Activated CD4-positive, alpha-beta T cell treated with anti-CD3 and anti-CD28 coated beads, Interleukin-2, Interleukin-6, amounts not matched to agents 100 ng/mL and 50 ng/mL, durations not matched to agents 16 hours and 8 hours (primary cell): ENCODE measurements at regions not wholly inside any gene's neighbourhood (a gene's known extent, or its start where the extent isn't known, plus 50 kb on each side); places are given as distances from the start of the nearest gene placed in this dataset.
A peak's percentile ranks its signal among the peaks of the same experiment; 100 is the strongest.

Experiments used
- DNase-seq: peaks from one replicate; pipeline ENCODE4 v3.0.0-alpha.2; 2020

DNA sequence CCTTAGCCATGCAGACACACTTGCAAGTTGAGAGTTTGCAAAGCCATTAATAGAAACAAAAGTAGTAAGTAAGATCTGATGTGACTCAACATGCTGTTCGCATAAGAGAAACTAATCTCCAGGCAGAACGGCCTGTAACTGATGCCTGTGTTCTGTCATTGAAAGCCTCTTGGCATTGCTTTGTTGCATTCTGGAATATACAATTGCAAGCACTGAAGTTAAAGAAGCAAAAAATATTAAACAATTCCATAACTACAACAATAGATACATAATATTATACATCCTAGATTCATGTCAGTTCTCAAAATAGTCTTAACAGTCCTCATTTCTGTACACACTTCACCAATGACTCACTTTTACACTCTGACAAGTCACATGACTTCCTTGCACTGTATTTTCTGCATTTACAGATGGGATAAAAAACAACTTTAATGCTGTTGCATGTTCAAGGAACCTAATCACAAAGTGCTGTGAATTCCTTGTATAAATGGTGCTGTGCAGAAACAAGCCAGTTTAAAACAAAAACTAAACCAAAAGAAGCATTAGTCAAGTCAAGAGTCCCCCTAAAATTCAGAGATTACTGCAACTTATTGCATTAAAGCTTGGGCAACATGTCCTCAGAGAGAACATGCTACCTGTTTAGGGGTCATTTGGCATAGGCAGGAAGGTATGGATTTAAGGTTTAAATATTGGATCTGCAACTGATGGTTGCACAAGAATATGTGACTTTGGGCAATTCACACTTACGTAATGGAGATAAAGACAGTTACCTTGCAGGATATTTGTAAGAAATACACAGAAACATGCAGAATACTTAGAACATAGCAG is 79.5 kb upstream of the SERP2 start:
- peak; percentile 43 for DNase-seq

DNA sequence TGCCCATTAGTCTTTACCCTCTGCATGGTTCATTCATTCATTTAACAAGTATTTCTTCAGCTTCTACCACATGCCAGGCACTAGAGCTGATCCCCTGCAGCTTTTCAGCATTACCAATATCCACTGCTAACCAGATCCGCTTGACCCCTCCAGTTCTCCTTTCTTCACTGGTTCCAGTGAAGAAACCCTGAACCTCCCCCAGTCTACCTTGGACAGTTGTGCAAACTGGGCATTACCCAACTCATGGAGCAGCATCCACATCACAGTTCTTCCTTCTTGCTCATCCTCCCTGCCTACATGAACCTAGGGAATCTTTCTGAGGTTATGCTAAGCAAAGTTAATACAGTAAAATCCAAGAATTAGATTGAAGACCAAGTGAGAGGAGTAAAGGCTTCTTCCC is 78.7 kb upstream of the SERP2 start:
- no peak for DNase-seq

DNA sequence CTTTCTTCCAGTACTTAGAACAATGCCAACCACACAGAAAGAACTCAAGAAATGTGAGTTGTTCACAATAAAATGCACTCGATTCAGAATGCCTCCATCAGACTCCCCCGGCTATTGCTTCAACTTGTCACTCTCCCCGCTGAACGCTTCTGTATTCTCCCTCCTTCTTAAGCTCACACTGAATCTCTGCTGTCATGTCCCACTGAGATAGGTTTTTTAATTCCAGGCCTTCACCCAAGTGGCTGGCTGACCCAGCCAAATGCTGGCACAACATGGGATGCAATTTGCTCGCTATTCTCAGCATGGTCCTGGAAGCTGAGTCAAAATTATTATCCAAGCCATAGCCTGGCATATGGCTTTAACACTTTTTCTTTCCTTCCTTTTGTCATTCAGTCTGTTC is 76.8 kb upstream of the SERP2 start:
- DNase-seq: no peak

DNA sequence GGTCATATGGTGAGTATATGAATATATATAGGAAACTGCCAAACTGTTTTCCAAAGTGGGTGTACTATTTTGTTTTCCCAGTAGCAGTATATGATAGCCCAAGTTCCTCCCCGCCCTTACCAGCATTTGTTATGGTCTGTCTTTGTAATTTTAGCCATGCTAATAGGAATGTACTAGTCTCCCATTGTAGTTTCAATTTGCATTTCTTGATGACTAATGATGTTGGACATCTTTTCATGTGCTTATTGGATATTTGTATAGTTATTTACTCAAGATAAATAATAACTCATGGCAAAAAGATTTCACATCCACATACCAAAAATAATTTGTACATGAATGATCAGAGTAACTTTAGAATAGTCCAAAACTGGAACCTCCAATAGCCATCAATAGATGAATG is 75.3 kb upstream of the SERP2 start:
- no peak for DNase-seq

DNA sequence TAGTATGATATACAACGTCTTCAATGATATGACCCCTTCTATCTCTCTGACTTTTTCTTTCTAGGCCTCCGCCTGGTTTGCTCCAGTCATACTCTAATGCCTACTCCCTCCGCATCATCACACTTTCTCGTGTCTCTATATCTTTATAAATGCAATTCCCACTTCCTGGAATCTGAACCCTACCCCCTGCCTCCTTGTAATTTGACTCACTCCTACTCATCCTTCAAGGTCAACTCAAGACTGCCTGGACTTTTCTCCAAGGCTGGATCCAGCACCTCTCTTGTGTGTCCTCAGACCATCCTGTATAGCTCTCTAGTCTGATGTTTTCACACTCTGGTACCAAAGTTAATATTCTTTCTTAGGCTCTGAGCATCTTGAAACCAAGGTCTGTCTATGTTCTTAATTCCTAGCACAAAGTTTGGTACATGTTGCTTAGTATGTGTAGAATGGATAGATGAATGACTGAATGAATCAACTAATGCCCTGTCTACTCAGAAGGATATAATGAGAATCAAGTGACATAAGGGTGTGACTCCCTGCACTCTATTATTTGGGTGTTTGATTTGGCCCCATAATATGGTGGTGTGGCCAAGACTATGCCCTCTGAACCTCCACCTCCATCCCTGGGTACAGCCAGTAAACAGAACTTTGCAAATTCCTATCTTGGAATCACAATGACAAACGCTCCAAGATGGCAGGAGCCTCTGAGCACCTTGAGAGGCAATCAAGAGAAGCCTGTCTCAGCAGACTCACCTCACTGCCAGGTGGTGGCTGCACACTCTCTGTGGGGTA is 74.3 kb upstream of the SERP2 start:
- no peak for DNase-seq

DNA sequence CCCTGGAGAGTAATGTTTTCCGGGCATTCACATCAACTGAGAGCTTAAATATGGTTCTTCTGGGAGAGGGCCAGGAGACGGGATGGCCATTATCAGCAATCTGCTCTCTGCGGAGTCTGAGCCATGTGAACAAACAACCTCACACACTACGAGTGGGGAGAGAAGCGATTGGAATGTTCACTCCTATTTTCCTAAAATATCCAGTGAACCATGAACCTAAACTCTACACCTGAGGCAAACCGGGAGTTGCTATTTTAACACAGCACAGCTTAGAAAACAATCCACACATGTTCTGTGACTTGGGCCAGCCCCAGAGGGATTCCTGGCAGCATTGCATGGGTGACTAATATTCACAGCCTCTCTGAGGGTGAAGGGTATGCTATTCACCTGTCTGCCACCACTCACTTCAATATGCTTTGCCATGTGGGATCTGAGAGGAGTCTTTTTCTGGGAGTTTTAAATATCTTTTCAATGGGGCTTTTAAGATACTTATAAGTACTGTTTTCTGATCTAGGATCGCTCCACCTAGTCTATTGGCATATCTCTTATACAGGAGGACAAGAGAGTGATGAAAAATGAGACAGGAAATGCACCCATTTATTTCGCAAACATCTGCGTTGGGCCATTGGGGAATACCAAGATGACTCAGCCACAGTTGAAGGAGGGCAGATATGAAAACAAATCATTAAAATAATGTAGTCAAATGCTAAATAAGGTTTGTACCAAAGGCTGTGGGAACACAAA is 72.6 kb upstream of the SERP2 start:
- peak; percentile 77 for DNase-seq

DNA sequence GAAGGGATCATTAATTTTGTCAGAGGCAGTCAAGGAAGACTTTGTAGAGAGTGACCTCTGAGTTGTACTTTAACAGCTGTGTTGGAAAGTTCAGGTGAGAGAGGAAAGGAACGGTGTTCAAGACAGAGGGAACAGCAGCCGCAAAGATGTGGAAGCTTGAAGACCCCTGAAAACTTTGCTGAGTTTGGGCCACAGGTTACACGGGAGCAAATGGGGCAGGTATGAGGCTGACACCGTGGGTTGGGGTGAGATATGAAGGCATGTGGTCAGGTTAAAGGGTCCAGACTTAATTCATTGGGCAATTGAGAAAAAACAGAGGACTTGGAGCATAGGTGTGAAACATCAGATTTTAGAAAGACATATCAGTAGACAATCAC is 72.0 kb upstream of the SERP2 start:
- no peak for DNase-seq

DNA sequence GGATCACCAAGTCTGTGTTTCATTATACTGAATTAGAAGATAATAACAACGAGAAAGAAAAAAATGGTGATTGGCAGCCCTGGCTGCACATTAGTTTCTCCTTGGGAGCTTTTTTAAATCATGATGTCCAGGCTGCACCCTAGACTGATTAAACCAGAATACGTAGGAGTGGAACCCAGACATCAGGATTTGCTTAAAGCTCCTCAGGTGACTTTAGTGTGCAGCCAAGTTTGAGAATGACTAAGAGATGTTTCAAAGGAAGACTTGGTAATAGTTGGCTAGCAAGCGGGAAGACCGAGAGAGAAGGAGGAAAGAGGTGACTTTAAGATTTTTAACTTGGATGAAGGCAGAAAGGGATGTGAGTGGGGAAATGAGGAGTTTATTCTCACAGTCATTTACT is 71.4 kb upstream of the SERP2 start:
- DNase-seq: no peak

DNA sequence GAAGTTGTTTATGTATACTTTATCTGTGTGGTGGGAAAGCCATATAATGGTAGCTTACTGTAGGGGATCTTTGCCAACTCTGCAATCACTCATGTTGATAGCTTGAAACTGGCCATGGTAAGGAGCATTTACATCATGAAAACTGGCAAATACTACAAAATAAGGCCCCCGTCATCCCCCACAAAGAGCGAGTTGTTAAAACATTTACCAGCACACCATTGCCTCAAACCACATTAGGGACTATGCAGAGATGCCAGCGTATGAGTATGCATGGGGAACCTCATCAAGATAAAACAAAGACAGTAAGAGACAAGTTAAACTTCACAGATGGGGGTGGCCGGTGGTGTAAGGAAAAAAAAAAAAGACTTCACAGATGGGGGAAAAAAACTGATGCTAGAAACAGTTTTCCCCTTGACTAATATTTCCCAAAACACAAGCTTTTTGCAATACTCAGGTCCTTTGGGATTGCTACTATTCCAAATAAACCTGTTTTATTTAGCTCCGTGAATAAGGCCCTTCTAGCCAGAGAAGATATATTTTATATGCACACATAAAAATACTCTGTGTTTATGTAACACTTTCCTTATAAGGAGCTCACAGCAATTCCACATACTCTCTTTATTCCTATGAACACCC is 70.6 kb upstream of the SERP2 start:
- no peak for DNase-seq

DNA sequence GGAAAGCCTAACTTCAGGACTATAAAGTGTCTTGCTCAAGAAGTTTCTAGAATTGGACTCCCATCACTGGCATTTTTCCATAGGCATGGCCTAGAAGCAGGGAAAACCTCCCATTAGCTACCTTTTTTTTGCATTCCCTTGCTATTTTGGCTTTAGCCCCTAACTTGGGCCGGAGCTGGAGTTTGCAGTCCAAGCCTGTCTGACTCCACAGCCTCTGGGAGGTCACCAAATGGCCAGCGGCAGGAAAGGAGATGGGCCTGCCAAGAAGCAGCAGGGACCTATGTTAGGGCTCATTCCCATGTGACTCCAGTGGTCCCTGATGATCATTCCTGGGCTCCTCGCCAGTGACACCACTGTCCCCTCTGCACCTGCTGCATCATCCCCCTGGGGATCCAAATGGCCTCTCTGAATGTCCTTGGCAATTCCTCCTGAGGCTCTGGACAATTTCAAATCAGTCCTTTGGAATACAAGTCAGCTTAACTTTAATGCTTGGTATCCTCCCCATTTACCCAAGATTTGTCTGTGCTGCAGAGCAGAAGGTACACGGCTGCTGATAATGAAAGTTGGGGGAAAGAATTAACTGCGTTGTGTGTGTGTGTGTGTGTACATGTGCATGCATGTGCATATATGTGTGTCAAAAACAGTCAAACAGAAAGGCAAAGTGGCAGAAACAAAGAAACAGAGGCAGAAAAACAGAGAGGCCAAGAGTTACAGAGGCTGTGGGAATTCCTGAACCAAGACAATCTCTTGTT is 69.8 kb upstream of the SERP2 start:
- no peak for DNase-seq

DNA sequence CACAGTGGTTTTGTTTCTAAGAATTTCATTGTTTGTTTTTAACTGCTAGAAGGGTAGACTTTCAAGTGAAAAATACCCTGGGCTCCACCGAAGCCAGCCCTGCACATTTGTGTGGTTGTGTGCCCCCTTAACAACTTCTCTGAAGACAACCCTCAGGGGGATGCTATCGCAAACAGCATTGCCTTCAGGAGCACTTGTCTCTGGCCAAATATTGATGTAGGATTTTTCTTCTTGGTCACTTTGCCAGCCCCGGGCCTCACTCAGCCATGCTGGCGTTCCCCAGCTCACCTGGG is 69.2 kb upstream of the SERP2 start:
- DNase-seq: no peak

DNA sequence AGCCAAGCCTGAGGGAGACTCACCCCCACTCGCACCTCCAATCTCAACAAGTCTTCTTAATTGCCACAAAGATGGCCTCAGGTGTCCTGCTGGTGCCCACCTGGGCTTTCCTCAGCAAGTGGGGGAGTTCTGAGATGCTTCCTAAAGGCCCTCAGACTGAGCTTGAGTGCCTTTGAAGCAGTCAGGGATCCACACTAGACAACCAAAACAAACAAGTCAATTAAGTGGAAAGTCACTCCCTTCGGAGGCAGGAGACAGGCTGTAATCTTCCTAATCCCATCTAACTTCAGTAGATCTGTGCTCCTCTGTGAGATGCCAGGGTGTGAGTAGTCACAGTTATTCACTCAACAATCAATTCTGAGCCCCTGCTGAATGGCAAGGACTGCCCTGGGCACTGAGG is 68.3 kb upstream of the SERP2 start:
- DNase-seq: no peak

DNA sequence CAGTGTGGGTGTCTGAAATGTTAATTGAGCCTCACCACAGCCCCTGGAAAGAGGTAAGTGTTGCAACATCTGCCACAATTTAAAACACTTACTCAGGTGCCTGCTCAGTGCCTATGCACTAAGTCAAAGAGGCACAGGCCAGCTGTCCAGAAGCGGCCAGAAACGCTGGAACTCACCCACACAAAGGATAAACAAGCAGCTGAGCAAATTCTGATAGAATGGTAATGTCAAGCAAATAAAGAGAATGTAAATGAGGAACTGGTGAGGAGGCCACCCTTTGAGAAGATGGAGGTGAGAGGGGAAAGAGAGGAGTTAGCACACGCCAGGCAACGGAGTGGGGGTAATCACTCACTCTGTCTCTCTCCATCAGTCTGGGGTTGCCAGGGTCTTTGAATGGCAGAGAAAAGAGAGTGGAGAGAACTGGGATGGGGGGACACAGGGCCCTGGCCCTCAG is 67.7 kb upstream of the SERP2 start:
- no peak for DNase-seq

DNA sequence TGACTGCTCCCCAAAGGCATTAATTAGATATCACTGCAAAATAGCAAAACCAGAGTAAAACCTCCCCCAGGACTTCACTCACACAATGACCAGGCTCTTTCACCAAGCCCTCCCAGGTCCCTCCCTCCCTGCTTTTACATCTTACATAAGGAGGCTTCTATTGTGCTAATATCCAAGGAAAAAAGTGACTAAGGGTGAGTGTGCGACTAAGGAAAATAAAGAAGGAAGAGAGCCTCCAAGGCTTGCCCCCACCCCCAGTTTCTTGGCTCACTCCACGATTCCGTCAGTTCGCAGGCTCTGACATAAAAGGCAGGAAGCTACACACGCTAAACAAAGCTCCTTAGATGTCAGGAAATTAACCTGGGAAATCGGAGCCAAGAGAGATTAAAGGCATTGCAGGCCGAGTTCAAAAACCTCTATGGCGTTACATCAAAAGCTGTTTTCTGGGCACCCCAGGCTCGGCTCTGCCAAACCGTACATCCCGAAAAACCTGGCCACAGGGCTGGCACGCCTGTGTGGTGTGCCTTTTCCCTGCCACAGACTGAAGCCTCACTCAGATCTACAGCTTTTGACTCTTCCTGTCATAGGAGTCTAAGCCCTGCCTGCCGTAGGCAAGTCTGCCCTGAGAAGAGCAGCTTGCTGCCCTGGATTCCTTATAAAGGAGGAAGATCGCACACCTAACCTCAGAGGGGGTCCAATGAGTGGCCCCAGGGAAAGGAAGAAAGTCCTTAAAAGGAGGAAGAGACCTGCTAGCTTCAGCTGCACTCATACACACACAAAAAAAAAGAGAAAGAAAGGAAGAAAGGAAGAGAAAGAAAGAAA is 67.0 kb upstream of the SERP2 start:
- no peak for DNase-seq

DNA sequence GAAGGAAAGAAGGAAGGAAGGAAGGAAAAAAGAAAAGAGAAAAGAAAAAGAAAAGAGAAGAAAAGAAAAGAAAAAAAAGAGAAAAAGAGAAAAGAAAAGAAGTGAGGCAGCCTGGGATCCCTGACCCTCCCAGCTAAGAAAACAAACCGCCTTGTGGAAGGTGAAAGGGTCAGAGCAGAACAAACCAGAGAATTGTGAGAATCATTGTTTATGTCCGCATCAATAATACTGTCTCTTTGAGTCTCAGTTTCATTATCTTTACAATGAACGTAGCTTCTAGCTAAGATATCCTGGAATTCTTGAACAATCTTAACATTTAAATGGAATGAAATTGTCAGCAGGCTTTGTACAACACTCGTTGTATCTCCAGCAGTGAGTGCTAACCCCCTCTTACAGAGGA is 66.4 kb upstream of the SERP2 start:
- no peak for DNase-seq

DNA sequence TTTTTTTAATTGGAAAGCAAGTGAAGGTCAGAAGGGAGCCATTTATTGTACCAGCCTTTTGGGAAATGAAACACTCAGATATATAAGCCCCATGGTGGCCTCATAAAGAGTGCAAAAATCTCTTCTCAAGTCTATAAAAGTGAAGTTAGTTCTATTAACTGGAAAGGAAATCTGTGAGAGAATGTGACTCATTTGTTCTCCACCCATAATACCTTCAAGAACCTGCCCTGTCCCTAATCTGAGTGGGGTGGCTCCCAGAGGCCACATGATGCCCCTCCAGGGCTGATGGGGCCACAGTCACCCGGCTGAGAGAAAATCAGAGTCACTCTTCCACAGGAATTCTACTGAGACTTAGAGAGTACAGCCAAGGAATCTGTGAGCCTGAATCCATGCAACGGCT is 65.8 kb upstream of the SERP2 start:
- no peak for DNase-seq

DNA sequence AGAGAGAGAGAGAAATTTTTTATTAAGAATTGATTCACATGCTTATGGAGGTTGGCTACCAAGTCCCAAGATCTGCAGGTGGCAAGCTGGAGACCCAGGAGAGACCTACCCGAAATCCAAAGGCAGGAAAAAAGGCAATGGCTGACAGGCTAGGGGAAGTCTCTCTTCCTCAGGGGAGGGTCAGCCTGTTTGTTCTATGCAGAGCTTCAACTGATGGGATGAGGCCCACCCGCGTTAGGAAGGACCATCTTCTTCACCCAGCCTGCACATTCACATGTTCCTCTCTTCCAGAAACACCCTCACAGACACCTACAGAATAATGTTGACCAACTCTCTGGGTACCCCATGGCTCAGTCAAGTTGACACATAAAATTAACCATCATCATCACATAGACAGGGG is 65.3 kb upstream of the SERP2 start:
- no peak for DNase-seq

DNA sequence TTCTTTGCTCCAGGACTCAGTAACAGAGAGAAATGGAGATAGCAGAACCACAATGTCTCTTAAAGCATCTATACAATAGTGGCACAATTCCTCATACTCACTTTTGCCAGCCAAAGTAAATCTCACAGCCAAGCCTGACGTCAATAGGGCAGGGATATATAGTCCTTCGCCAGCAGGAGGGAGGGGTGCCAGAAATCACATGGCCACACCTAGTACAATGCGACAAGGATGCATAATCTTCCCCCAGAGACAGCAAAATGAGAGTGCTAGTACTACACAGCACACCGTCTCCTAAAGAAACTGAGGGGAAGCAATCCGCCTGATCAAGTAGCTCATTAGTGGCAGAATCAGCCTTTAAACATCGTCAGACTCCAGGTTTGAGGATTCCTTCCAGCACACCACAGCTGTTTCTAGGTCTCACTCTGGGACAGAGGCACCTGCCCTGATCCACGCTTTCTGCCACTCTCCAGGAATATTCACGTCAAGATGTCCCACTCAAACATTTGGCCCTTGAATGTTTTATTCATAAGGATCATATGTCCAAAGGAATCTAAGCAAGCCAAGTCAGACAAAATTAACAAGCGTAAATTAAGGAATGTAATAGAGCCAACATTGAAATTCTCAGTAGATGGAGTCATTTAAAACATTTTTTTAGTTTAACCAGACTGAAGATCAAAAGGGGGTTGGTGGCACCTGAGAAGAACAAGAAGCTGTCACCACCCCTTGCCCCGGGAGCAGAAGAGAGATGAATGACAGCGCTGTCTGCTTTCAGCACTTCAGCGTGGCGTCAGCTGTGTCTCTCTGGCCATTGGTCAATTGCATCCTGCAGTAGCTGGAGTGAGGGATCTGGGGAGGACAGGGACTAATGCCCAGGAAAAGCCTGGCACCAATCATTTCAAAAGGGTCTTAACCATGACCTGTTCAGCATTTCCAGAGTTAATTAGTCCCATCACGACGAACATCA is 63.5 kb upstream of the SERP2 start:
- DNase-seq: no peak

DNA sequence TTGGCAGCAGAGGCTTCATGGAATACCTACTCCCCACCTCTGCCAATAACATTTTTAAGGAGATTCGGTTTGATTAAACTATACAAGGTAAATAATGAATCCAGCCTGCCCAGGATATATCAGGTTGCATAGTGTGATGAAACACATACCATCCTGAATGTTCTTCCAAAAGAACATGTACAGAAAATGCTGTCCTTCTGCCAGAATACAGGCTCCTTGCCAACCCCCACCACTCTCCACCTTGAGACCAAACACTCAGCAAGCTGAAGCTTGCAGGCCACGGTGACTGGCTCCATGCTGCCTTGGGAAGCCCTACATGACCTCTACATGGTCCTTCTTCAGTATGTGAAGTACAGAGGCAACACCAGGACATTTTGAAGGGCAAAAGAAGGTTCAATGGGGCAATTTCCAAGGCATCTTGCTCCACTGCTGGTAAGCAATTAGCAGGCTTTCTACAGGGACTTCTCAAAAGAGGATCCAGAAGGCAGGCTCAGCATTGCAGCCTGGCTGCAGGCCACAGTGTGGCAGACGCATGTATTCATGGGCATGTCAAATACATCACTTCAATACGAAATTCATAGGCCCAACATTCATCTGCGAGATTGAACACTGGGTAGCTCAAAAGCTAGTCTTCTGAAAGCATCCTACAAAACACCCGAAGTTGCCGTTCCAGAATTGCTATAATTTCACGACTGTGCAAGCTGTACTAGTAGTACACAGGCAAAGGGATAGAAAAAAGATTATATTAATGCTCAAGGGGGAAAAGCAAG is 62.4 kb upstream of the SERP2 start:
- no peak for DNase-seq

DNA sequence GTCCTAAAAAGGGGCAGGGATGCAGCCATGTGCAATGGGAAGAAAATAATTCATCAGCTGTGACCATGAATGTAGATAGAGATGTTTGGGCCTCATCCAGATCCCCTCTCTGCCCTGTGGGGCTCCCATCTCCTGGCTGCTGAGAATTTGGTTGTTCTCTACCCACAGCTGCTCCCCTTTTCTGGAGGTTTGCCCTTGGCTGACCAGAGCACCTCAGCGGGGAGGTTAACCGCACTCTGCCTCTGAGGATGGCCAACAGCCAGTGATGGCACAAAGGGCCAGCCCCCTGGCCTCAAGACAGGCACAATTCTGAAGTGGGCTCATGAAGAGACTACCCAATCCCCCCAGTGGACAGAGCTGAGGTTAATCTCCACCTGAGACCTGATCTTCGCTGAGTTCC is 61.5 kb upstream of the SERP2 start:
- DNase-seq: no peak
